NCI-H774 (cell line): ENCODE measurements at regions not wholly inside any gene's neighbourhood (a gene's known extent, or its start where the extent isn't known, plus 50 kb on each side); places are given as distances from the start of the nearest gene placed in this dataset.
"Not testable (repeated sequence)": the region's sequence is repeated elsewhere in the genome, so short reads cannot be mapped to it uniquely, and the experiment has no call there.

Source experiments
- DNase-seq: peaks from one replicate; lab custom pipeline; 2025; lab: John Stamatoyannopoulos, UW

GRCh38 chr13:73842626-73843025, 291.6 kb downstream of the KLF12 start:
- no peak for DNase-seq

GRCh38 chr13:73842184-73842583, 292.0 kb downstream of the KLF12 start:
- DNase-seq = no peak

GRCh38 chr13:73837147-73837546, 297.1 kb downstream of the KLF12 start:
- DNase-seq = no peak

- peak; percentile 21 for DNase-seq
Measured at GRCh38 chr13:73835138-73835721, 299.0 kb downstream of the KLF12 start.

GRCh38 chr13:73833325-73834070, 300.7 kb downstream of the KLF12 start:
- DNase-seq = no peak

GRCh38 chr13:73832825-73833224, 301.4 kb downstream of the KLF12 start:
- no peak for DNase-seq

- no peak for DNase-seq
Measured at GRCh38 chr13:73832128-73832588, 302.0 kb downstream of the KLF12 start.

GRCh38 chr13:73829416-73829815, 304.8 kb downstream of the KLF12 start:
- DNase-seq = no peak

GRCh38 chr13:73828811-73829210, 305.4 kb downstream of the KLF12 start:
- no peak for DNase-seq

- DNase-seq = no peak
Measured at GRCh38 chr13:73827434-73827833, 306.8 kb downstream of the KLF12 start.

- no peak for DNase-seq
Measured at GRCh38 chr13:73825143-73825542, 309.1 kb downstream of the KLF12 start.

- no peak for DNase-seq
Measured at GRCh38 chr13:73822668-73823592, 311.3 kb downstream of the KLF12 start.

GRCh38 chr13:73820688-73821087, 313.5 kb downstream of the KLF12 start:
- no peak for DNase-seq

- DNase-seq = no peak
Measured at GRCh38 chr13:73820285-73820684, 313.9 kb downstream of the KLF12 start.

- DNase-seq = no peak
Measured at GRCh38 chr13:73819711-73820110, 314.5 kb downstream of the KLF12 start.

- DNase-seq = no peak
Measured at GRCh38 chr13:73816702-73817101, 317.5 kb downstream of the KLF12 start.

GRCh38 chr13:73815796-73816195, 318.4 kb downstream of the KLF12 start:
- no peak for DNase-seq

- no peak for DNase-seq
Measured at GRCh38 chr13:73810647-73811046, 323.6 kb downstream of the KLF12 start.

GRCh38 chr13:73809561-73809960, 324.6 kb downstream of the KLF12 start:
- DNase-seq = no peak

- no peak for DNase-seq
Measured at GRCh38 chr13:73808318-73808717, 325.9 kb downstream of the KLF12 start.

GRCh38 chr13:73805326-73805958, 328.8 kb downstream of the KLF12 start:
- not testable (repeated sequence) for DNase-seq

- no peak for DNase-seq
Measured at GRCh38 chr13:73803997-73804396, 330.2 kb downstream of the KLF12 start.
